GM13976 (cell line): ENCODE measurements at regions not wholly inside any gene's neighbourhood (a gene's known extent, or its start where the extent isn't known, plus 50 kb on each side); places are given as distances from the start of the nearest gene placed in this dataset.

Experiments
- DNase-seq: peaks from one replicate; pipeline ENCODE4 v3.0.0; 2012; ENCODE audit warnings: low spot score
- CTCF ChIP-seq: IDR thresholded peaks from 2 replicates; pipeline ENCODE4 v1.5.1; 2012; ENCODE audit warnings: borderline replicate concordance, mild to moderate bottlenecking; ENCODE audit not compliant: insufficient read depth; ENCODE audit errors: extremely low read depth, missing control alignments, control extremely low read depth
- in situ Hi-C: fragments of 300-500 bp; cut with MboI; formaldehyde crosslinking; loops from one replicate; pipeline ENCODE4 v1.12.0; 2022; ENCODE audit warnings: low sequenced_read_pairs, mixed read lengths, inconsistent platforms; ENCODE audit not compliant: unreplicated experiment

- DNase-seq: no peak
- in situ Hi-C loops: loop anchor here (25.0 kb wide), 1 partner anchor 693 kb away; no protein-coding TSS in a partner anchor
- TF ChIP-seq CTCF: no peak
These were observed 543.2 kb upstream of the SEMA3D start for GRCh38 chr7:85730012-85730411.

GRCh38 chr7:85725026-85725425 lies 538.2 kb upstream of the SEMA3D start:
- TF ChIP-seq CTCF: no peak
- no peak for DNase-seq
- in situ Hi-C loops: loop anchor here (25.0 kb wide), 1 partner anchor 688 kb away; no protein-coding TSS in a partner anchor

DNA sequence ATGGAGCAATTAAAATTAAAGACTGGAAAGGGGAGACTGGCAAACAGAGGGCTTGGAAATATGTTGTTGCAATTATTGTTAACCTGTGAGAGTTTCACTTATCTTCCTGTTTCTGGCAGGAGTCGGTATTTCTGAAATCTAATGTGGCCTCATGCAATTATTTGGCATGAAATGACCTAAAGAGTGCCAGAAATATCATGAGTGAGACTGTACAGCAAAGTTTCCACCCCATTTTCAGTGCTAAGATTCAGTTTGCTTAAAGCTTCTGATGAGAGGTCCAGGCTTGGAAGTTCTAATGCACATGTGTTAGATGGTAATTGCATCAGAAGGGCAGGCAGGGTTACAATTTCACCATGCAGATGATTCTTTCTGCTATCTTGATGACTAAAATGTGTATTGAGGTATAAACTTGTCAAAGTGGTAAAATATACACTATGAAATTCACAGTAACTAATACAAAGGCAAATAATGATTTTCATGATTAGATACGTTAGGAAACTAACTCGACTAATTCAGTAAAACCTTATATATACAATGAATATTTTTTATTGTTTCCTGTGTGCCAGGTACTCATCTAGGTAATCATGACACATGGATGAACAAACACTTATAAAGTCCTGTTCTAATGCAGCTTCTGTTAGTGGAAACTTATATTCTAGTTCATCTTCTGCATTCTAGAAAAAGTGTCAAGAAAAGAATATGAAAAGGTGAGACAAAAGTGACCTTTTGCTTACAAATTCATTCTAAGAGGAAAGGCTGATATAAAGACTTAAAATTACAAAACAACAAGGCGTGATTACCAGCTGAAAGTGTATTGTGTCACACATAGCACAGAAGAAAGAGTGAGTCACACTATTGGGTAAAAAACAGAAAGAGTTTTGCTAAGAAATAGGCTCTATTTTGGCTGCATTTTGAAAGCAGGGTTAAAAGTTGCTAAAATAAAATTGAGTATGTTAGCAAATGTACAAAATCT lies 533.4 kb upstream of the SEMA3D start:
- no peak for DNase-seq
- TF ChIP-seq CTCF: no peak
- in situ Hi-C loops: no loop called here

- no peak for DNase-seq
- in situ Hi-C loops: no loop called here
- no peak for TF ChIP-seq CTCF
These were observed 529.5 kb upstream of the SEMA3D start for GRCh38 chr7:85716353-85716752.

- DNase-seq: no peak
- TF ChIP-seq CTCF: no peak
- in situ Hi-C loops: no loop called here
These were observed 528.1 kb upstream of the SEMA3D start for GRCh38 chr7:85714951-85715350.

GRCh38 chr7:85714043-85714578 lies 527.3 kb upstream of the SEMA3D start:
- in situ Hi-C loops: no loop called here
- no peak for TF ChIP-seq CTCF
- no peak for DNase-seq
